ENCODE measurements at regions not wholly inside any gene's neighbourhood (a gene's known extent, or its start where the extent isn't known, plus 50 kb on each side); places are given as distances from the start of the nearest gene placed in this dataset.

- POLR2A ChIA-PET: no interaction called here
- H3K4me1 Mint-ChIP-seq: no peaks in the 10 kb centered on the region
Observed at GRCh38 chr9:31774571-31774970, 609.9 kb upstream of the ACO1 start.

GRCh38 chr9:31776471-31776870, 608.0 kb upstream of the ACO1 start:
- Mint-ChIP-seq H3K27ac (no peak overlapping the region), H3K27me3 (no peaks in the 10 kb centered on the region), H3K4me3 (no peak overlapping the region), H3K4me1 (no peaks in the 10 kb centered on the region), H3K9me3 (peaks cover 30% of the 10 kb centered on the region), H3K36me3 (ENCODE audit: low read depth) (no peaks in the 10 kb centered on the region)
- CTCF ChIA-PET: no interaction called here
- POLR2A ChIA-PET: no interaction called here
- no peak for DNase-seq

More at GRCh38 chr9:31774571-31774970, 609.9 kb upstream of the ACO1 start:
- CTCF ChIA-PET: no interaction called here
- H3K4me3 Mint-ChIP-seq: no peak overlapping the region
- no peaks in the 10 kb centered on the region for H3K27me3 Mint-ChIP-seq
- H3K9me3 Mint-ChIP-seq: peaks cover 28% of the 10 kb centered on the region
- DNase-seq: no peak
- no peaks in the 10 kb centered on the region for H3K36me3 Mint-ChIP-seq (ENCODE audit: low read depth)
- H3K27ac Mint-ChIP-seq: no peak overlapping the region

GRCh38 chr9:31783491-31783890, 601.0 kb upstream of the ACO1 start:
- CTCF ChIA-PET: no interaction called here
- no peak for DNase-seq
- POLR2A ChIA-PET: no interaction called here
- Mint-ChIP-seq H3K27me3 (no peaks in the 10 kb centered on the region), H3K4me3 (no peak overlapping the region), H3K36me3 (ENCODE audit: low read depth) (no peaks in the 10 kb centered on the region), H3K9me3 (peaks cover 13% of the 10 kb centered on the region), H3K27ac (no peak overlapping the region), H3K4me1 (no peaks in the 10 kb centered on the region)

- POLR2A ChIA-PET: no interaction called here
- Mint-ChIP-seq H3K4me1 (no peaks in the 10 kb centered on the region), H3K27ac (no peak overlapping the region), H3K9me3 (no peaks in the 10 kb centered on the region), H3K27me3 (no peaks in the 10 kb centered on the region), H3K36me3 (ENCODE audit: low read depth) (no peaks in the 10 kb centered on the region), H3K4me3 (no peak overlapping the region)
- no peak for DNase-seq
- CTCF ChIA-PET: interaction anchor here (0.5 kb wide), 1 partner anchor 132 kb away, joined by 3 read pairs; no protein-coding TSS in a partner anchor
Observed at GRCh38 chr9:31790720-31791119, 593.7 kb upstream of the ACO1 start.

GRCh38 chr9:31799953-31800609, 584.4 kb upstream of the ACO1 start:
- H3K36me3 Mint-ChIP-seq (ENCODE audit: low read depth): no peaks in the 10 kb centered on the region
- no peaks in the 10 kb centered on the region for H3K27me3 Mint-ChIP-seq
- no peak overlapping the region for H3K4me3 Mint-ChIP-seq
- no peaks in the 10 kb centered on the region for H3K9me3 Mint-ChIP-seq
- ChIA-PET POLR2A (no interaction called here), CTCF (interaction anchor here (0.6 kb wide), 1 partner anchor 568 kb away, joined by 5 read pairs; no protein-coding TSS in a partner anchor)
- no peak for DNase-seq
- no peak overlapping the region for H3K27ac Mint-ChIP-seq
- H3K4me1 Mint-ChIP-seq: no peaks in the 10 kb centered on the region

GRCh38 chr9:31807574-31808256, 576.7 kb upstream of the ACO1 start:
- POLR2A ChIA-PET: no interaction called here
- Mint-ChIP-seq H3K27ac (no peak overlapping the region), H3K36me3 (ENCODE audit: low read depth) (no peaks in the 10 kb centered on the region), H3K27me3 (peaks cover 11% of the 10 kb centered on the region), H3K9me3 (no peaks in the 10 kb centered on the region), H3K4me3 (no peak overlapping the region), H3K4me1 (no peaks in the 10 kb centered on the region)
- CTCF ChIA-PET: no interaction called here
- no peak for DNase-seq

- POLR2A ChIA-PET: no interaction called here
- CTCF ChIA-PET: no interaction called here
- no peaks in the 10 kb centered on the region for H3K36me3 Mint-ChIP-seq (ENCODE audit: low read depth)
- H3K9me3 Mint-ChIP-seq: no peaks in the 10 kb centered on the region
- peaks cover 11% of the 10 kb centered on the region for H3K27me3 Mint-ChIP-seq
- H3K4me1 Mint-ChIP-seq: no peaks in the 10 kb centered on the region
- H3K27ac Mint-ChIP-seq: no peak overlapping the region
- H3K4me3 Mint-ChIP-seq: no peak overlapping the region
- DNase-seq: no peak
Observed at GRCh38 chr9:31808766-31809165, 575.7 kb upstream of the ACO1 start.

GRCh38 chr9:31820426-31820825, 564.0 kb upstream of the ACO1 start:
- Mint-ChIP-seq H3K4me1 (no peaks in the 10 kb centered on the region), H3K27ac (no peak overlapping the region)
- no peak for DNase-seq

GRCh38 chr9:31821583-31821982, 562.9 kb upstream of the ACO1 start:
- DNase-seq: no peak
- Mint-ChIP-seq H3K27ac (no peak overlapping the region), H3K36me3 (ENCODE audit: low read depth) (no peaks in the 10 kb centered on the region), H3K4me3 (no peak overlapping the region), H3K9me3 (no peaks in the 10 kb centered on the region), H3K27me3 (no peaks in the 10 kb centered on the region), H3K4me1 (no peaks in the 10 kb centered on the region)
- POLR2A ChIA-PET: no interaction called here
- CTCF ChIA-PET: no interaction called here

More at GRCh38 chr9:31820426-31820825, 564.0 kb upstream of the ACO1 start:
- ChIA-PET POLR2A (no interaction called here), CTCF (no interaction called here)
- Mint-ChIP-seq H3K27me3 (no peaks in the 10 kb centered on the region), H3K36me3 (ENCODE audit: low read depth) (no peaks in the 10 kb centered on the region), H3K4me3 (no peak overlapping the region), H3K9me3 (no peaks in the 10 kb centered on the region)

GRCh38 chr9:31823365-31823764, 561.1 kb upstream of the ACO1 start:
- CTCF ChIA-PET: no interaction called here
- Mint-ChIP-seq H3K4me1 (no peaks in the 10 kb centered on the region), H3K36me3 (ENCODE audit: low read depth) (no peaks in the 10 kb centered on the region), H3K4me3 (no peak overlapping the region), H3K27me3 (no peaks in the 10 kb centered on the region), H3K27ac (no peak overlapping the region), H3K9me3 (no peaks in the 10 kb centered on the region)
- POLR2A ChIA-PET: no interaction called here
- no peak for DNase-seq

GRCh38 chr9:31824860-31825259, 559.6 kb upstream of the ACO1 start:
- POLR2A ChIA-PET: no interaction called here
- Mint-ChIP-seq H3K4me3 (no peak overlapping the region), H3K27ac (no peak overlapping the region), H3K36me3 (ENCODE audit: low read depth) (no peaks in the 10 kb centered on the region), H3K9me3 (no peaks in the 10 kb centered on the region), H3K27me3 (no peaks in the 10 kb centered on the region), H3K4me1 (no peaks in the 10 kb centered on the region)
- no peak for DNase-seq
- CTCF ChIA-PET: no interaction called here

- ChIA-PET CTCF (no interaction called here), POLR2A (no interaction called here)
- Mint-ChIP-seq H3K4me1 (no peaks in the 10 kb centered on the region), H3K4me3 (no peak overlapping the region), H3K36me3 (ENCODE audit: low read depth) (no peaks in the 10 kb centered on the region), H3K27ac (no peak overlapping the region), H3K9me3 (no peaks in the 10 kb centered on the region), H3K27me3 (peaks cover 2% of the 10 kb centered on the region)
- DNase-seq: no peak
Observed at GRCh38 chr9:31837211-31837610, 547.2 kb upstream of the ACO1 start.

- H3K4me1 Mint-ChIP-seq: no peaks in the 10 kb centered on the region
- H3K4me3 Mint-ChIP-seq: no peak overlapping the region
- no peak for DNase-seq
- H3K9me3 Mint-ChIP-seq: no peaks in the 10 kb centered on the region
- POLR2A ChIA-PET: no interaction called here
- no peaks in the 10 kb centered on the region for H3K36me3 Mint-ChIP-seq (ENCODE audit: low read depth)
- peaks cover 2% of the 10 kb centered on the region for H3K27me3 Mint-ChIP-seq
- CTCF ChIA-PET: no interaction called here
- no peak overlapping the region for H3K27ac Mint-ChIP-seq
Observed at GRCh38 chr9:31839273-31839672, 545.2 kb upstream of the ACO1 start.

GRCh38 chr9:31840702-31841101, 543.7 kb upstream of the ACO1 start:
- H3K36me3 Mint-ChIP-seq (ENCODE audit: low read depth): no peaks in the 10 kb centered on the region
- POLR2A ChIA-PET: no interaction called here
- CTCF ChIA-PET: no interaction called here
- no peak overlapping the region for H3K27ac Mint-ChIP-seq
- no peak for DNase-seq
- H3K27me3 Mint-ChIP-seq: peaks cover 2% of the 10 kb centered on the region
- H3K4me3 Mint-ChIP-seq: no peak overlapping the region
- H3K4me1 Mint-ChIP-seq: no peaks in the 10 kb centered on the region
- H3K9me3 Mint-ChIP-seq: no peaks in the 10 kb centered on the region

Measured in activated CD4-positive, alpha-beta T cell treated with anti-CD3 and anti-CD28 coated beads, Interleukin-2, amount 10 ng/mL, durations not matched to agents 7 days and 5 days (primary cell).